ENCODE measurements at regions not wholly inside any gene's neighbourhood (a gene's known extent, or its start where the extent isn't known, plus 50 kb on each side); places are given as distances from the start of the nearest gene placed in this dataset.

GRCh38 chr18:38843291-38843690 is 1277.7 kb upstream of the CELF4 start (continued):
- no peak for TF ChIP-seq NANOG (IDR thresholded peaks at IDR 0.05; ENCODE audit: insufficient read depth, low read depth, low read length, poor library complexity, severe bottlenecking)

- Histone ChIP-seq H3K27me3 (replicated peaks in 1 of 4; ENCODE audit: control insufficient read depth in 3 of 4, extremely low read depth in 1 of 4, insufficient read depth in 3 of 4, low read length in 3 of 4) (no peaks in the 10 kb centered on the region), H2BK15ac (ENCODE audit: low read length) (no peak overlapping the region), H3K23me2 (ENCODE audit: low read depth, low read length) (no peaks in the 10 kb centered on the region), H3K36me3 (ENCODE audit: control insufficient read depth in 2 of 4, insufficient read depth in 4 of 4, low read length in 3 of 4) (no peaks in the 10 kb centered on the region), H3K9me3 (ENCODE audit: insufficient read depth in 2 of 2, low read depth in 1 of 2, low read length in 1 of 2) (no peaks in the 10 kb centered on the region), H3K79me1 (ENCODE audit: low read depth, low read length) (no peaks in the 10 kb centered on the region), H2BK120ac (replicated peaks; ENCODE audit: low read depth, low read length) (no peak overlapping the region), H4K5ac (ENCODE audit: insufficient read length, low read depth, low read length) (no peak overlapping the region), H3K27ac (ENCODE audit: low read depth, low read length) (no peak overlapping the region), H2BK5ac (ENCODE audit: low read depth, low read length) (no peak overlapping the region), H3K79me2 (ENCODE audit: control insufficient read depth in 1 of 2, insufficient read depth in 2 of 2, low read length in 2 of 2) (no peaks in the 10 kb centered on the region), H3K4ac (replicated peaks; ENCODE audit: insufficient read length, low read depth, low read length) (no peak overlapping the region), H3K4me1 (replicated peaks in 1 of 4; ENCODE audit: control insufficient read depth in 3 of 4, insufficient read depth in 4 of 4, low read length in 3 of 4) (no peaks in the 10 kb centered on the region), H3K4me2 (ENCODE audit: insufficient read depth in 1 of 2, low read depth in 2 of 2, low read length in 2 of 2) (no peak overlapping the region), H4K91ac (replicated peaks; ENCODE audit: insufficient read length, low read length) (no peak overlapping the region), H2AK5ac (ENCODE audit: low read depth, low read length) (no peak overlapping the region), H2BK12ac (ENCODE audit: low read depth, low read length) (no peak overlapping the region), H3K23ac (ENCODE audit: insufficient read length) (no peak overlapping the region), H4K20me1 (replicated peaks in 1 of 2; ENCODE audit: control insufficient read depth in 1 of 2, insufficient read depth in 2 of 2, low read length in 2 of 2) (no peaks in the 10 kb centered on the region), H3K4me3 (ENCODE audit: extremely low read depth in 1 of 4, insufficient read depth in 2 of 4, low read depth in 3 of 4, low read length in 4 of 4) (no peak overlapping the region), H3K56ac (replicated peaks; ENCODE audit: insufficient read length, low read depth, low read length) (no peak overlapping the region), H2AFZ (ENCODE audit: low read length) (no peak overlapping the region), H2BK20ac (ENCODE audit: low read length) (no peak overlapping the region), H3K18ac (ENCODE audit: extremely low read depth, low read length) (no peak overlapping the region), H3K14ac (ENCODE audit: insufficient read length) (no peak overlapping the region), H4K8ac (ENCODE audit: extremely low read depth, insufficient read depth, low read length) (no peak overlapping the region), H3K9ac (replicated peaks in 1 of 4; ENCODE audit: extremely low read depth in 1 of 4, low read depth in 3 of 4, low read length in 3 of 4) (no peak overlapping the region)
- no peak for FAIRE-seq
- ChIA-PET CTCF (ENCODE audit: partially characterized antibody) (no interaction called here), POLR2A (ENCODE audit: partially characterized antibody) (no interaction called here)
- no peak for DNase-seq (ENCODE audit: low read depth in 1 of 2, low spot score in 2 of 2)
- TF ChIP-seq, protein P1, sequence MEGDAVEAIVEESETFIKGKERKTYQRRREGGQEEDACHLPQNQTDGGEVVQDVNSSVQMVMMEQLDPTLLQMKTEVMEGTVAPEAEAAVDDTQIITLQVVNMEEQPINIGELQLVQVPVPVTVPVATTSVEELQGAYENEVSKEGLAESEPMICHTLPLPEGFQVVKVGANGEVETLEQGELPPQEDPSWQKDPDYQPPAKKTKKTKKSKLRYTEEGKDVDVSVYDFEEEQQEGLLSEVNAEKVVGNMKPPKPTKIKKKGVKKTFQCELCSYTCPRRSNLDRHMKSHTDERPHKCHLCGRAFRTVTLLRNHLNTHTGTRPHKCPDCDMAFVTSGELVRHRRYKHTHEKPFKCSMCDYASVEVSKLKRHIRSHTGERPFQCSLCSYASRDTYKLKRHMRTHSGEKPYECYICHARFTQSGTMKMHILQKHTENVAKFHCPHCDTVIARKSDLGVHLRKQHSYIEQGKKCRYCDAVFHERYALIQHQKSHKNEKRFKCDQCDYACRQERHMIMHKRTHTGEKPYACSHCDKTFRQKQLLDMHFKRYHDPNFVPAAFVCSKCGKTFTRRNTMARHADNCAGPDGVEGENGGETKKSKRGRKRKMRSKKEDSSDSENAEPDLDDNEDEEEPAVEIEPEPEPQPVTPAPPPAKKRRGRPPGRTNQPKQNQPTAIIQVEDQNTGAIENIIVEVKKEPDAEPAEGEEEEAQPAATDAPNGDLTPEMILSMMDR (IDR thresholded peaks at IDR 0.05; ENCODE audit: control extremely low read depth in 1 of 3, insufficient read depth in 1 of 3, low read depth in 1 of 3, low read length in 3 of 3) = no peak
- TF ChIP-seq SIX5 (IDR thresholded peaks at IDR 0.05; ENCODE audit: low read depth, low read length) (no peak), NANOG (IDR thresholded peaks at IDR 0.05; ENCODE audit: insufficient read depth, low read depth, low read length, poor library complexity, severe bottlenecking) (no peak), YY1 (IDR thresholded peaks at IDR 0.05; ENCODE audit: low read depth, low read length) (no peak), HDAC2 (IDR thresholded peaks at IDR 0.05; ENCODE audit: borderline replicate concordance in 1 of 2, low read depth in 2 of 2, low read length in 2 of 2) (no peak)
- 95% methylated on average over 2 of the region's 2 CpGs; no CpG with 5 or more reads in 1 of the 2 experiments for WGBS, 2 experiments (ENCODE audit: extremely low coverage in 1 of 2, insufficient coverage in 1 of 2, insufficient read length in 1 of 2, insufficient replicate concordance in 2 of 2, low coverage in 1 of 2, low lambda C conversion rate in 2 of 2, missing lambda C conversion rate in 1 of 2)
These were observed 1260.6 kb upstream of the CELF4 start for GRCh38 chr18:38826247-38826646.

All from H1 (cell line).